PC-3 (cell line): ENCODE measurements at regions not wholly inside any gene's neighbourhood (a gene's known extent, or its start where the extent isn't known, plus 50 kb on each side); places are given as distances from the start of the nearest gene placed in this dataset.

ENCODE experiments used
- CTCF ChIP-seq: fragments of 300-600 bp; sonication (generic); conservative IDR thresholded peaks from 2 replicates; pipeline ENCODE4 v1.5.1; 2017; ENCODE audit warnings: antibody characterized with exemption, low read depth, mild to moderate bottlenecking, low read length
- EZH2 ChIP-seq: fragments of 300-600 bp; sonication (generic); IDR thresholded peaks from one replicate; pipeline ENCODE4 v1.6.1; 2017; ENCODE audit warnings: antibody characterized with exemption, mild to moderate bottlenecking, low read length; ENCODE audit not compliant: unreplicated experiment
- EZH2phosphoT487 ChIP-seq: fragments of 300-600 bp; sonication (generic); IDR thresholded peaks from 2 replicates; pipeline ENCODE4 v1.6.1; 2018; ENCODE audit warnings: mild to moderate bottlenecking, antibody characterized with exemption, low read length, borderline replicate concordance

GRCh38 chr2:30336978-30337841 lies 105.9 kb downstream of the LBH start:
- TF ChIP-seq CTCF (no peak), EZH2 (no peak), EZH2phosphoT487 (no peak)
